ENCODE measurements at regions not wholly inside any gene's neighbourhood (a gene's known extent, or its start where the extent isn't known, plus 50 kb on each side); places are given as distances from the start of the nearest gene placed in this dataset.

DNA sequence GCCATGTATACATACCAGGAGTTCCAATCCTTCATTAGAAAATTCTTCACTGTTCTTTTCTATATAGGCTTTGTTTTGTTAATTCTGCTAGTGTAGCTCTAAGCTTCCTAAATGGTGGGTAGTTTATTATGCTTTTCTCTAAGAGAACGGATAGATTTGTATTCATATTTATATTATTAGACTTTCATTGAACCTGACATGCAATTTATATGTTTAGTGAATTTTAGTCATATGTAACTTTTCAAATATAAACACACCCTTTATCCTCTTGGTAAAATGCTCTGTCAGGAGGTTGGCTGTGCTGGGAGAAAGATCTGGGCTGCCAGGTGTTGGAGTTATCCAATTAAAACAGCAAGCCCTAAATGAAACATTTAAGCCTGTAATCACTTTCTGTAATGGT, 369.7 kb upstream of the RGS18 start:
- TF ChIP-seq STAG1 (CRISPR knock-in tag; IDR thresholded peaks at IDR 0.05; ENCODE audit: borderline replicate concordance) (no peak), ETV1 (tag; conservative IDR thresholded peaks at IDR 0.05; ENCODE audit: low read depth) (no peak), NFXL1 (CRISPR knock-in tag; IDR thresholded peaks at IDR 0.05) (no peak), PHB2 (IDR thresholded peaks at IDR 0.05; ENCODE audit: low read depth) (no peak), MAZ (CRISPR knock-in tag; conservative IDR thresholded peaks at IDR 0.05 in 1 of 2, IDR thresholded peaks at IDR 0.05 in 1 of 2) (no peak), ZBTB7A (IDR thresholded peaks at IDR 0.05; ENCODE audit: borderline replicate concordance, control insufficient read depth, low read depth, low read length) (no peak)
- TF ChIP-seq, protein P1, sequence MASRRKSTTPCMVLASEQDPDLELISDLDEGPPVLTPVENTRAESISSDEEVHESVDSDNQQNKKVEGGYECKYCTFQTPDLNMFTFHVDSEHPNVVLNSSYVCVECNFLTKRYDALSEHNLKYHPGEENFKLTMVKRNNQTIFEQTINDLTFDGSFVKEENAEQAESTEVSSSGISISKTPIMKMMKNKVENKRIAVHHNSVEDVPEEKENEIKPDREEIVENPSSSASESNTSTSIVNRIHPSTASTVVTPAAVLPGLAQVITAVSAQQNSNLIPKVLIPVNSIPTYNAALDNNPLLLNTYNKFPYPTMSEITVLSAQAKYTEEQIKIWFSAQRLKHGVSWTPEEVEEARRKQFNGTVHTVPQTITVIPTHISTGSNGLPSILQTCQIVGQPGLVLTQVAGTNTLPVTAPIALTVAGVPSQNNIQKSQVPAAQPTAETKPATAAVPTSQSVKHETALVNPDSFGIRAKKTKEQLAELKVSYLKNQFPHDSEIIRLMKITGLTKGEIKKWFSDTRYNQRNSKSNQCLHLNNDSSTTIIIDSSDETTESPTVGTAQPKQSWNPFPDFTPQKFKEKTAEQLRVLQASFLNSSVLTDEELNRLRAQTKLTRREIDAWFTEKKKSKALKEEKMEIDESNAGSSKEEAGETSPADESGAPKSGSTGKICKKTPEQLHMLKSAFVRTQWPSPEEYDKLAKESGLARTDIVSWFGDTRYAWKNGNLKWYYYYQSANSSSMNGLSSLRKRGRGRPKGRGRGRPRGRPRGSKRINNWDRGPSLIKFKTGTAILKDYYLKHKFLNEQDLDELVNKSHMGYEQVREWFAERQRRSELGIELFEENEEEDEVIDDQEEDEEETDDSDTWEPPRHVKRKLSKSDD (conservative IDR thresholded peaks at IDR 0.05; ENCODE audit: low read length) = no peak
- TF ChIP-seq, protein P2, sequence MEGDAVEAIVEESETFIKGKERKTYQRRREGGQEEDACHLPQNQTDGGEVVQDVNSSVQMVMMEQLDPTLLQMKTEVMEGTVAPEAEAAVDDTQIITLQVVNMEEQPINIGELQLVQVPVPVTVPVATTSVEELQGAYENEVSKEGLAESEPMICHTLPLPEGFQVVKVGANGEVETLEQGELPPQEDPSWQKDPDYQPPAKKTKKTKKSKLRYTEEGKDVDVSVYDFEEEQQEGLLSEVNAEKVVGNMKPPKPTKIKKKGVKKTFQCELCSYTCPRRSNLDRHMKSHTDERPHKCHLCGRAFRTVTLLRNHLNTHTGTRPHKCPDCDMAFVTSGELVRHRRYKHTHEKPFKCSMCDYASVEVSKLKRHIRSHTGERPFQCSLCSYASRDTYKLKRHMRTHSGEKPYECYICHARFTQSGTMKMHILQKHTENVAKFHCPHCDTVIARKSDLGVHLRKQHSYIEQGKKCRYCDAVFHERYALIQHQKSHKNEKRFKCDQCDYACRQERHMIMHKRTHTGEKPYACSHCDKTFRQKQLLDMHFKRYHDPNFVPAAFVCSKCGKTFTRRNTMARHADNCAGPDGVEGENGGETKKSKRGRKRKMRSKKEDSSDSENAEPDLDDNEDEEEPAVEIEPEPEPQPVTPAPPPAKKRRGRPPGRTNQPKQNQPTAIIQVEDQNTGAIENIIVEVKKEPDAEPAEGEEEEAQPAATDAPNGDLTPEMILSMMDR (IDR thresholded peaks at IDR 0.05 in 2 of 3, conservative IDR thresholded peaks at IDR 0.05 in 1 of 3; ENCODE audit: insufficient read depth in 2 of 3, low read depth in 1 of 3, low read length in 3 of 3) = no peak
